HK-2 (cell line): ENCODE measurements at regions not wholly inside any gene's neighbourhood (a gene's known extent, or its start where the extent isn't known, plus 50 kb on each side); places are given as distances from the start of the nearest gene placed in this dataset.

ENCODE experiments used
- DNase-seq: peaks from one replicate; pipeline ENCODE4 v3.0.0-alpha.2; 2018; ENCODE audit not compliant: unreplicated experiment

DNA sequence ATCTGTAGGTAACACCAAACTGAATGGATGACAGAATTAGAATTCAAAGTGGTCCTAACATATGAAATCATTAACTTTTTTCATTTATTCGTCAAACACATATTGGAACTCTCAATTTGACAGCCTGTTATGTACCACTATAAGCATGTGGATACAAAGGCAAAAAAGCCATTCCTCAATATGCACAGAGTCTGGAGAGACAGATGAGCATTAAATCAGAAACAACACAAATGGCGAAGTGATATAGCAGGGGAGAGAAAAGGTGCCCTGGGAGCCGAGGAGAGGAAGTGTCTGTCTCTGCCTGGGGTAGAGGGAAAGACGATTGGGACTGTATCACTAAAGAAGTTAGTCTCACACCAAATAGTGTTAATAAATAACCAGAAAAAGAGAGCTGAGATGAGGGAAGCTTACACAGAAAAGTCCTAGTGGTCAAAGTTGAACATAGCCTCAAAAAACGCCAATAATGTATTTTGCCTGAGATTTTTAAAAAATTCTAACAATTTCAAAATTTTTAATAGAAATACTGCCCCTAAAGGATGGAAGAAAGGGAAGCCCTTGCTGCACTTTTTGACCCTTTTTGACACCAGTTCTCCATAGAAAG is 417.5 kb downstream of the TUSC7 start:
- no peak for DNase-seq

GRCh38 chr3:117128133-117128532 is 418.6 kb downstream of the TUSC7 start:
- no peak for DNase-seq

GRCh38 chr3:117128872-117129271 is 419.3 kb downstream of the TUSC7 start:
- no peak for DNase-seq

GRCh38 chr3:117129516-117129915 is 419.9 kb downstream of the TUSC7 start:
- no peak for DNase-seq

DNA sequence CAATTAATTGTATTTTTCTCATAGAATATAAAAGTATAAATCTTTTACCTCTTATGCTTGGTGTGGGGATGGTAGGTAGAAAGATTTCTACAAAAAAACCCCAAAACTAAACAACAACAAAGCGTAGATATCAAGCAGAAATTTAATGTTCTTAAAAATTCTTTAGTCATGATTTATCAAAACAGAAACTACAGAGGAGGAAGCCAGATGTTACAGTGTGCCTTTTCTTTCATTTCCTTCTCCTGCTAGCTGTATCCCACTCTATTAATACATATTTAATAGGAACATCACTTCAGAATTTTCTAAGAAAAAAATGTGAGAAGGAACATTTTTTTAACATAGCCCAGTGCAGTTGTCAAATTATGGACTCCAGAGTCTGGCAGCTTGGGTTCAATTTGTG is 420.6 kb downstream of the TUSC7 start:
- DNase-seq = no peak

- no peak for DNase-seq
These were observed 421.7 kb downstream of the TUSC7 start for GRCh38 chr3:117131259-117131658.

- DNase-seq = no peak
These were observed 423.5 kb downstream of the TUSC7 start for GRCh38 chr3:117133066-117133465.

DNA sequence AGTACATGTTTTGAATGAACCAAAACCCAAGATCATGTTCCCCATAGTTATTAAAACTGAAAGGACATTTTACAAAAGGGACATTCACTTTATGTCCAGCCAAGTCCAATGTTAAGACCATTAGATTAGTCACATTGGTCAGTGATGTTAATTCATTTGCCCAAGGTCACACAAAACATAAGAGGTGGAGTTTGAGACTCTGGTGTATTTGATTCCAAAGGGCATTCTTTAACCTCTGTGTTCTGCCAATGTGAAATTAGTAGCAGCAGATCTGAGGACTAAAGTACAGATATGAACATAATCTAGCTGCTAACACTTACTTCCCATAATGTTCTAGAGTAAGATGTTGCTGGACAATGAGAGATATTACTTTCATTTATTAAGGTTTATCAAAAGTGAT is 425.6 kb downstream of the TUSC7 start:
- no peak for DNase-seq

DNA sequence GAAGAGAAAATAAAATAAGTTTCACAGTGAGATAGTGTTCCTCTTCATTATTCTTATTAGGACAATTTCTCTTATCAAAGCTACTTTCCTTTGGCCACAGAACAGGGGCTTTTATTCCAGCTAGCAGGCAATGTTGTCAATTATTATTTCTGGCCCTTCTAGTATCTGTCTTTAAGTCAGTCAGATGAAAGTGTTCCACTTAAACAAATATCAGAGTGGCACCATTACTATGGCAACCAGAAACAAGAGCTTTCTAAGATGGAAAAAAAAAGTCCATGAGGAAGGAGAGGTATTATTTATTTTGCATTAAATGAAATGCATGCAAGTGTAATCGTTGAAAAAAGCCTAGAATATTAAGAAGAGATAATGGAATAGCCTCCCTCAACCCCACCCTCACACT is 426.4 kb downstream of the TUSC7 start:
- no peak for DNase-seq

GRCh38 chr3:117137065-117137464 is 427.5 kb downstream of the TUSC7 start:
- DNase-seq = no peak

GRCh38 chr3:117139681-117140080 is 430.1 kb downstream of the TUSC7 start:
- no peak for DNase-seq

DNA sequence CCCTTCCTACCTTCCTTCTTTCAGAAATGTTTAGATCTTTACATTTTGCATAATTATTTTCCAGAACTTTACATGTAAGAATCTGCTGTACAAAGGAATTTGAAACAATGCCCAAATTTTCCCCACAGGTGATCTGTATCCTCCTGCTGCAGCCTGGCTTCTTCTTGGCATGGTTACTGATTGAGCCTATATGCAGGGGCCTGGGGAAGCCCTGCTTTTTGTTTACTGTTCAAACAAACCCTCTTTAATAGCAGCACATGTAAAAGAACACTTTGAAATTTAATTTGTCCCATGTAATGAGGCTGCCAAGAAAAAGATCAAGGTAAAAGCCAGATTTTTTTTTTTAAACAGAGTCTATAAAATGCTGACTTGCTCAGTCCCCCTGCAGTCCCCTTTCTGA is 432.2 kb downstream of the TUSC7 start:
- no peak for DNase-seq

DNA sequence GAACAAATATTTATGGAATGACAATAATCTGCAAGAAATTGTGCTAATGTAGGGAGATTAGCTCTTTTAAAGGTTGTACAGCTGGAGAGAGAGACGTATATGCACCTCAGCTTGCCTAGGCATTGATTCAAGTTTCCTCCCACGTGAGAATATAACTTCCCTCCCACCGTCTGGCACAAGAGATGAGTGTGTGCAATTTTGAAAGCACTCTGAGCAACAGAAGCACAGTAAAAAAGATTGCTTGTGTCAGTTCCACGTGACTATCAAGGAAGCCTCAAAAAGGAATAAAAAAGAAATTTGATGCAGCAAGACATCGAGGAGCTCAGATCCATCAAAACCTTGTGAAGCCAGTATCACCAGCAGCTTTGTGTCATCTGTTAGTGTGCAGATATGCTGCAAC is 435.3 kb downstream of the TUSC7 start:
- no peak for DNase-seq

DNA sequence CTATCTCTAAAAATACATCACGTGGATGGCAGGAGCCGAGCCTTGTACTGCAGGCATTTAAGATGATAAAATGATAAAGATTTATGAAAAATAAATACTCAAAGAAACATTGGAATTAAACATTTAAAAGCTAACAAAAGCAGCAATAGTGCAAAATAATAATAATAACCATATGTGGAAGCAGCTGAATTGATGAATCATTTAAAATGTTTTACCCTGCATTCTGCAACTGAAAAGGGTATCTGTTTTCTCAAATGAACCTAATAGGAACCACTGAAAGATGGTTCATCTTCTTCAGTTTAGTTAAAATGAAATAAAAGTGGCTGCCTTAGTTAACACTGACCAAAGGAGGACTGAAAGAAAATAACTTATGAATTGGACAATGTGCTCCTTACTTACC is 436.1 kb downstream of the TUSC7 start:
- no peak for DNase-seq

GRCh38 chr3:117146571-117146970 is 437.0 kb downstream of the TUSC7 start:
- no peak for DNase-seq

GRCh38 chr3:117149584-117149983 is 440.0 kb downstream of the TUSC7 start:
- no peak for DNase-seq

DNA sequence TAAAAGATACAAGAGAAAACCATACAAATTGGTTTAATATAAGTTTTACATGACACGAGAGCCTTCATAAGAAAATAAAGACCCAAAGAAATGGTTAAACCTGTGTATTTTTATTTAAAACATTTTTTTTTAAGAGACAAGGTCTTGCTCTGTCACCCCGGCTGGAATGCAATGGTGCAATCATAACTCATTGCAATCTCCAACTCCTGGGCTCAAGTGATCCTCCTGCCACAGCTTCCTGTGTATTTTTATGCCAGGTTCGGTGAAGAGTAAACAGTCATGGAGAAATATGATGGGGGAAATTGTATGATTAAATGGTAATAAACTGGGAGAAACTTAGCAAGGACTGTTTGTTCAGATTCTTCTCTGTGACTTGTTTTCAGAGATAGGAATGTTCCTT is 441.0 kb downstream of the TUSC7 start:
- DNase-seq = no peak

GRCh38 chr3:117160176-117160575 is 450.6 kb downstream of the TUSC7 start:
- no peak for DNase-seq

DNA sequence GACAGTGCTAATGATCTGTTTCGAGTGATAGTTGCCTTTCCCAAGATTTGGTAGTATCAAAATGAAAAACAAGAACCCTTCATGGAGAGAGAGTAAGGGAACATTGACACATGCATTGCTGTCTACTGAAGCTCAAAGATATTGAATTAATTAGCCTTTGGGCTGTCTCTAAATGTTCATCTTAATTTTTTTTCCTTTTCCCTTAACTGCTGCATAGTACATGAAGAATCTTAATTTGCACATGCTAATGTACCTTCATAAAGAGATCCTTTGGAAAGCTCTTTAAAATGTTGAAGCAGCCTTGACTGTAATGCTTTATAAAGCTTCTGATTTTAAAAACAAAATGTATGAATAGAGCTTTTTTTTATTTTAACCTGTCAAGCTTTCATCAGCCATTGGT is 452.2 kb downstream of the TUSC7 start:
- no peak for DNase-seq

GRCh38 chr3:117165176-117165575 is 455.6 kb downstream of the TUSC7 start:
- no peak for DNase-seq

DNA sequence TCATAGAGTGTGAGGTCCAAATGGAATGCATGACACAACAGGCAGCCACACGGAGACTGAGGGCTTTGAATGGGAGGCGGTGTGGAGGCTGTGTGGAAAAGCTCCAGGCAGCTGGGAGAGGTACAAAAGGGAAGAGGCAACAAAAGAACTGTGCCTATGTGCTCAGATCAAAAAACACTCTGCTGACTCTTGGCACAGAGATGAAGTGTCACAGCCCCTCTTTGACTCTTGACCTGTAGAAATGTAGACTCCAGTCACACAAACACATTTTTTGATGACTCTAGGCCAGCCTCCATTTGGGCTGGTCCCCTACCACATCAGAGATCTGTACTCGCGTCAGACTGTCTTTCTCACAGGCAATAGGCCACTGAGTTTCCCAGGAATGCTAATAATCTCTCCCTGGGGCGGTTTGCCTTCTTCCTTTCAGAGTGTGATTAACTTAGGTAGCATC is 456.0 kb downstream of the TUSC7 start:
- DNase-seq = no peak

- no peak for DNase-seq
These were observed 459.3 kb downstream of the TUSC7 start for GRCh38 chr3:117168896-117169295.

- no peak for DNase-seq
These were observed 460.5 kb downstream of the TUSC7 start for GRCh38 chr3:117170094-117170493.

DNA sequence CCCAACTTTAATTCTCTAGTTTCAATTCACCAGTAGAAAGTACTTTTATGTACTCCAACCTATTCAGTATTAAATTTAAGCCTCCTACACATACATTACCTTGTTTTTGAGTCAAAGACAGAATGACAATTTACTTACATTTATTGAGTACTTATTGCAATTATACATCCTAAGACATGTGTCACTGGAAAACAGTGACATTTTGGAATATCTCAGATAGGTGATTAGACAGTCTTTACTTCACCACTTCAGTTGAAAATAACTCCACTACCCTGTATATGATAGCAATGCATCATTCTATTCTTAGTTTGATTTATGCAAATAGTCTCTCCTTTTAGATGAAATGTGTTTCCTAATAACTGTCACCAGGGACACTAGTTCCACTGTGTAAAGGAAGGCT is 461.5 kb downstream of the TUSC7 start:
- DNase-seq = no peak
